ENCODE measurements at regions not wholly inside any gene's neighbourhood (a gene's known extent, or its start where the extent isn't known, plus 50 kb on each side); places are given as distances from the start of the nearest gene placed in this dataset.

DNA sequence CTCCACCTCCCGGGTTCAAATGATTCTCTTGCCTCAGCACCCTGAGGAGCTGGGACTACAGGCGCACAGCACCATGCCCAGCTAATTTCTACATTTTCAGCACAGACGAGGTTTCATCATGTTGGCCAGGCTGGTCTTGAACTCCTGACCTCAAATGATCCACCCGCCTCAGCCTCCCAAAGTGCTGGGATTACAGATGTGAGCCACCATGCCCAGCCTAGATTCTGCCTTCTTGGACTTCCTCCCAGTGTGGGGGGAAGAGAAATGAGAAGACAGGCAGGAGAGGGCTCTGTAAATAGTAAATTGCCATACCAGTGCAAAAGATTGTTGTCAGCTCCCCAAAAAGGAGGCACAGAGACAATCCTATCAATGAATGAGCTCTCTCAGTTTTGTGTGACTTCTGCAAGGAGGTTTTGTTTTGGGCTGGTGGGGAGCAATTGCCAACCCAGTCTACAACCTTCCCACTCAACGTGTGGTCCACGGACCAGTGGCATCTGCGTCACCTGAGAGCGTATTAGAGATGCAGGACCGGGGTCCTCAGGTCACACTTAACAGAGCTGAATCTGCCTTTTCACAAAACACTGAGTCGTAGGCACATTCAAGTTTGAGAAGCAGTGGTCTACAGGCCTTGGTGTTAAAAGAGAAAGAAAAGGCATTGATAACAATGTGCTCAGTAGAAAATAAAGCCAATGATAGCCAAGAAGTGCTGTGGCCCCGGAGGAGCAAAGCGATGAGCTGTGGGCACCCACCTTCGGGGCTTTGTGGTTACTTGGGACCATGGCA, 78.1 kb downstream of the MYCN start:
- DNase-seq (ENCODE audit: low read depth) = no peak

GRCh38 chr2:16016282-16016681, 75.9 kb downstream of the MYCN start:
- no peak for DNase-seq (ENCODE audit: low read depth)

- DNase-seq (ENCODE audit: low read depth) = no peak
These were observed 75.5 kb downstream of the MYCN start for GRCh38 chr2:16015903-16016265.

- DNase-seq (ENCODE audit: low read depth) = no peak
These were observed 75.0 kb downstream of the MYCN start for GRCh38 chr2:16015210-16015902.

GRCh38 chr2:16014802-16015201, 74.5 kb downstream of the MYCN start:
- no peak for DNase-seq (ENCODE audit: low read depth)

GRCh38 chr2:16014041-16014787, 73.9 kb downstream of the MYCN start:
- DNase-seq (ENCODE audit: low read depth) = no peak

DNA sequence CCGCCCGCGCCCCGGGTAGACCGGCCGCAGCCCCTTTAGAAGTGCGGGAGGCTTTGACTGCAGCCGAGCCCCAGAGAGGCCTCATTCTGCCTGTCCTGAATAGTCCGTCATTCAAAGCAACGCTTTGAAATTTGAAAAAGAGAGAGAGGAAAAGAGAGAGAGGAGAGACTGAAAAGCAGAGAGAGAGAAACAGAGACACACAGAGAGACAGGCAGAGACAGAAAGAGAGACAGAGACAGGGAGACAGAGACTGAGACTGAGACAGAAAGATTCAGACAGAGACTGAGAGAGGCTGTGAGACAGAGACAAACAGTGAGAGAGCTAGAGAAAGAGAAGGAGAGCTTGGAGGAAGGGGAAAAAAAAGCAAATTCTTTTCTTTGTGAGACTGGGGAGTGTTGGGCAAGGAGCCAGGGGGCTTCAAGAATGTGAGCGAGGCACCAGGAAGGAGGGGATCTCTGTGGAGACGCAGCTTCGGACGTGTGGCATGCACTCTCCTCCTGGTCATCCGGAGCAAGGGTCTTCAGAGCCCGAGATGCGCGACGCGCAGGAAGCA, 73.1 kb downstream of the MYCN start:
- no peak for DNase-seq (ENCODE audit: low read depth)

DNA sequence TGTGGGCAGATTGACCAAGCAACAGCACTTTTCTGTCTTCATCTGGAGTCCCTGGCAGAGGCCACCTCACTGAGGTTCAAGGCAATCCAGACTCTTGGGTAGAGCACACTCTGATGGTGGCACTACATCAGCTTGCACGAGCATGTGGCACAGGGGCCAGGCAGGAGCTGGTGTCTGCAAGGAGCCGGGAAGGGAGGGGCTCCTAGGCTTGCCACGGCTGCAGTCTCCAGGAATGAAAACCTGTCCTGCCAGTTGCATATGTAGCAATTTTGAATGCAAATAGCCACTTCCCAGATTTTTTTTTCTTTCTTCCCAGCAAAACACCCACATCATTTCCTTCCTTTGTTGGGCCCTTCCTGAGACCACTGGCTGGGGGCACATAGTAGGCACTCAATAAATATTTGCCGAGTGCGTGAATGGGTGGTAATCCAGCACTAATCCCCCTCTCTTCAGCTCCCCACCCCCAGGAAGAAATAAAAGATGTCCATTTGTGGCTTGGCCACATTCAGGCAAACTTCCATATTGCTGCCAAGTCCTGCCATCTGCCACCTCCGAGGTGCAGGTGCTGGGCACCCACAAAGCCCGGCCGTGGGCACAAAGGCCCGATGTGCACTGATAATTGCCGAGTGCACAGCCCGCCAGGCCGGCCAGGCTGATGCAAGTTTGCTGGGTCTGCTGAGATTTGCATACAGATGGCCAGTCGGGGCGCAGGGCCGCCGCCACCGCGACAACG, 72.4 kb downstream of the MYCN start:
- no peak for DNase-seq (ENCODE audit: low read depth)

- no peak for DNase-seq (ENCODE audit: low read depth)
These were observed 71.8 kb downstream of the MYCN start for GRCh38 chr2:16012029-16012596.

DNA sequence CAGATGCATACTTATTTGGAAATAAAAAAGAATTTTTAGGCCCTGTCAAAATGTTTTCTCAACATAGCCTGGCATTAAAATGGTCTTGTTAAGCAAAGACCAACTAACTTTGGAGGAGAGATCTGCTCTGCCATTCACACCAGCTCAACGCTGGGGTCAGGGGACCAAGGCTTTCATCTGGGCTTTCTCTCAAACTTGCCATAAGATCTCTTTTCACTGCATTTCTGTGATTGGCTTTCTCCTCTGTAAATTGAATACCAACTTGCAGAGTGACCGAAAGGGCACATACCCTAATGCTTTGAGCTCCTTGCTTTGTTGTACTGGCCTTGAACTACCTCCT, 71.2 kb downstream of the MYCN start:
- no peak for DNase-seq (ENCODE audit: low read depth)

DNA sequence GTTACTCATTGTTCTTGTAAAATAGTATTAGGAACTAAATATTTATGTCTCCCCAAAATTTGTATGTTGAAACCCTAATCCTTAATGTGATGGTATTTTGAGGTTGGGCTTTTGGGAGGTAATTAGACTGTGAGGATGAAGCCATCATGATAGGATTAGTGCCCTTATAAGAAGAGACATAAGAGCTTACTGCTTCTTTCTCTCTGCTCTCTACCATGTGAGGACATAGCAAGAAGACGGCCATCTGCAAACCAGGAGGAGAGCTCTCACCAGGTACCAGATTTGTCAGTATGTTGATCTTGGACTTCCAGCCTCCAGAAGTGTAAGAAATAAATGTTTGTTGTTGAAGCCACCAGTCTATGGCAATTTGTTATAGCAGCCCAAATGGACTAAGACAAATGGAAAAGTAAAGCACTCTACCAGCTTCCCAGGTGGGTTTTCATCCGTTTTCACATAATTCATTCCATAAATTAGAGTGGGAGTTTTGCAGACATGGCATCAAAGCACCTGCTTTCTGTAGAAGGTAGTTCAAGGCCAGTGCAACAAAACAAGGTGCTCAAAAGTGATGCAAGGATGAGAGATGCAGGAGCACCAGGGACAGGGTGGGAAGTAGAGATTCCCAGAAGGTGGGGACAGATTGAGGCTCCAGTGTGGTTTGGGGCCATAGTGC, 70.7 kb downstream of the MYCN start:
- no peak for DNase-seq (ENCODE audit: low read depth)

DNA sequence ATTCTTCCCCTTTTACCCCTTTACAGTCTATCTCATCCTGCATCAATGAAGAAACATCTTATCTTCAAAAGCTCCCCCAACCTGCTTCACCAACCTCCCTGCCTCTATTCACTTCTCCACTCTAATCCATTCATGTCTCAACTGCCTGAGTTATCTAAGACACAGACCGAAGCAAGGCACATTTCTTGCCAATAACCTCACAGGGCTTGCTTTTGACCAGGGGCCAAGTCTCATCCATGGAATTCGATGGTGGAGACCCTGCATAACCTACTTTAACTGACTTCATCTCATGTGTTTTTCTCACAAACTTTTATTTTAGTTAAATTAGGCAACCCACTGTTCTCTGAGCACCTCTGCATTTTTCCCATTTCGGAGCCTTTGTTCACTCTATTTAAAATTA, 69.7 kb downstream of the MYCN start:
- no peak for DNase-seq (ENCODE audit: low read depth)

DNA sequence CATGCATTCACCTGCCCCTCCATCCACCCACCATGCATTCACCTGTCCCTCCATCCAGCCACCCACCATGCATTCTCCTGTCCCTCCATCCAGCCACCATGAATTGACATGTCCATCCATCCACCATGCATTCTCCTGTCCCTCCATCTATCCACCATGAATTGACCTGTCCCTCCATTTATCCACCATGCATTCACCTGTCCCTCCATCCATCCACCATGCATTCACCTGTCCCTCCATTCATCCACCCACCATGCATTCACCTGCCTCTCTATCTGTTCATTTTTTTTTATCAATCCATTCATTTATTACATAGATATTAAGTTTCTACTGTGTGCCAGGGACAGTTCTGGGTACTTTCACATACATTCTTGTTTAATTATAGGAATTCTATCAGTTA, 69.2 kb downstream of the MYCN start:
- no peak for DNase-seq (ENCODE audit: low read depth)

DNA sequence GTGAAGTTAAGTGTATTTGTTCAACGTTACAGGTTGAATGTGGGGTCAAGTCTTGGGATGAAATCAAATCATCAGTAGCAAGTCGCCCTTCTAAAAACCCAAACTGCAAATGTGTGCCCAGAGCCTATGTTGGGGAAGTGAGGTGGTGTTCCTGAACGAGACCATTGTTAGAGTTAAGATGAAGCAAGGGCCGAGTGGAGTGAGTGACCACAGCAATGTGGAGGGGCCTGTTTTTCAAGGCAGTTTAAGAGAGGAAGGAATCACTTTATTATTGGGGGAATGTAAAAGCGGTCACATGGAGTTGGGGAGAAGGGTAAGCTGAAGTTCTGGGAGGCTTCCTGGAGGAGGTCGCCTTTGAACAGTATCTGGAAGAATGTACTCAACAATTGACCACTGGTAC, 68.5 kb downstream of the MYCN start:
- DNase-seq (ENCODE audit: low read depth) = no peak

GRCh38 chr2:16008331-16008850, 68.0 kb downstream of the MYCN start:
- no peak for DNase-seq (ENCODE audit: low read depth)

DNA sequence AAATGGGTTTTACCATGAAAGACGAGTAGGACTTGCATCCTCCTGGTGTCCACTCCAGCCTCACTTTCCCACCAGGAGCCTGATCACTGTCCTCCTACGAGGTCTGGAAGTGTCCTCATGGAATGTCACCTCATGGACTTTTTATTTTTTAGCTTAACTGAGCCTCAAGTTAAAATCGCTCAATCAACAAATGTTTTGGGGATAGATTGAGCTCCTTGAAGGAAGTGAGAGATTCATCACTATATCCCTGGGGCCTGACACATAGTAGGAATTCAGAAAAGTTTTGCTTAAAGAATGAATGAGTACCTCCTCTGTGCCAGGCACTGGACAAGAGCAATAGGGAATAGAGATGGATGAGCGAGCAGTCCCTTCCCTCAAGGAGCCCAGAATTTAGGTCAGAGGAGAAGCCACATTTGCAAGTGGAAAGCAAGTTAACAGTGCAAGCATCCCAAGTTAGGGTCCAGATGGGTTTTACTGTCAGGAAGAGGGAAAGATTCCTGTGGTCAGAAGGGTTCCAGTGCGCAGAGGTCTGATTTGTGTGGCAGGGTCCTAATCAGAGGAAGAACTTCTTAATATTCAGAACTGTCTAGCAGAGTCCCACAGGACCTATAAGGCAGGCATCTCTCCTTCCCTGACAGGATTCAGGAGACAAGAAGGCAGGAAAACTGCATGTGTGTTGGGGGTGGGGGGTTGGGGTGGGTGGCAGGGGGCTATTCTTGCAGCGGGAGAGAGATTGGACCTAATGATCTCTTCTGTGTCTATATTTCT, 67.0 kb downstream of the MYCN start:
- DNase-seq (ENCODE audit: low read depth) = no peak

DNA sequence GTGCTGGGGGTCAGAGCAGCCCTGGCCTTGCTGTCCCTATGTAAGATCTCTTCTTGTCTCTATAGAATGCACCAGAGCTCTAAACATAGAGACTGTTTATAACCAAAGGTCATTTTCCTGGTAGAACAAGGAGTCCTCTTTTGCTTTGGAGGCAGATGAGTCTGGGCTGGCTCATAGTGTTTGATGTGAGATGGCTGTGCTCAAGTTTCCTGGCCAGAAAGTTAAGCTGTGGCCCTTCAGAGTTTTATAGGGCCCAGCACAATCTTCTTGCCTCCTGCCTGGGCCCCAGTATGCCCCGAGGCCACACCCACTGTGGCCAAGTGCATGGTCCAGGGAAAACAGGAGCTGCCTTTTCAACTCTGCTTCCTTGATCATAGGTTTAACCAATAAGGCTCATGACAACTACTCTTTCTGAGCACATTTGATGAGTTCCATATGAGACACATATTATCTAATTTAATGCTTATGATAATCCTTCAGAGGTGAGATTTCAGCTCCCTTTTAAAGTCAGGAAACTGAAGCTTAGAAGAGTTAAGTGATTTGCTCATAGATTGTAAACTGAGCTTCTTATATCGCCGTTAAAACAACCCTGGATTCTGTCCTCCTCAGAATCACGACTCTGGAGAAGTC, 66.3 kb downstream of the MYCN start:
- DNase-seq (ENCODE audit: low read depth) = no peak

DNA sequence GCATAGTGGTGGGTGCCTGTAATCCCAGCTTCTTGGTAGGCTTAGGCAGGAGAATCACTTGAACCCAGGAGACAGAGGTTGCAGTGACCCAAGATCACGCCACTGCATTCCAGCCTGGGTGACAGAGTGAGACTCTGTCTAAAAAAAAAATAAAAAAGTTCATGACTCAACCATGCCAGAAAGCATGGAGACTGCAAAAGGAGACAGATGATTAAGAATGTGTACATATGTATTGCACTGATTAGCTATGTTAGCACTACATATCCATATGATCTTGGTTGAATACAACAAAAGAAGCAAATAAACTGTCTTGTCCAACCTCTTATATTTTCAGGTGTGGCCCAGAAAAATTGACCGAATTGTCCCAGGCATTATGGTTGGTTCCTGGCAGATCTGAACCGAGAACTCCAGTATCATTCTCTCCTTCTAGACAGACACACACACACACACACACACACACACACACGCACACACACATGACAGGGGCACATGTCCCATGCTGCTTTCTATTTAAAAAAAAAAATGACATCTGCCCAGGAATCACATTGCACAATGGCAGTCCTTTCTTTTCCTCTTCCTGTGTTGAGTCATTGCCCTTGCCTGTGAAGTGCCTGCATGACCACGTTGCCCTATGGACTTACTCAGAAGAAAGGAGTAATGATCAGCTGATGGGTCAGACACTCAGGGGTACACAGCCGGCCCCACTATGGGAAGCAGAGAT, 65.6 kb downstream of the MYCN start:
- no peak for DNase-seq (ENCODE audit: low read depth)

DNA sequence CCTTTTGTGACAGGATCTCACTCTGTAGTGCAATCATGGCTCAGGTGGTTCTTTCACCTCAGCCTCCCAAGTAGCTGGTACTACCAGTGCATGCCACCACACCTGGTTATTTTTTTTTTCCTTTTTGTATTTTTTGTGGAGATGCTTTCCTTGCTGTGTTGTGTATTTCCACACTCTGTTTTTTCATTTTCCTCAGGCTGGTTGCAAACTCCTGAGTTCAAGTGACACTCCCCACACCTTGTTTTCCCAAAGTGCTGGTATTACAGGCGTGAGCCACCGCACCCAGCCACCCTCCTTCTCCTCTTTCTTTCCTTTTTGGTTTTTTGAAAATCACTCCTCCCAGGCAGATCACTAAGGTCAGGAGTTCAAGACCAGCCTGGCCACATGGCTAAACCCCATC, 65.0 kb downstream of the MYCN start:
- DNase-seq (ENCODE audit: low read depth) = no peak

Data from amniotic epithelial cell (primary cell).